Small intestine (tissue), 7 donors: ENCODE measurements at regions not wholly inside any gene's neighbourhood (a gene's known extent, or its start where the extent isn't known, plus 50 kb on each side); places are given as distances from the start of the nearest gene placed in this dataset.

ENCODE experiments used
- DNase-seq, 2 donors: peaks; one replicate each; pipeline versions ENCODE4 v3.0.0 to v3.0.0-alpha.2; 2013
- FAIRE-seq: peaks from 2 replicates; lab custom pipeline; 2012; peaks lifted over from hg19 to GRCh38; lab: Jason Lieb, UNC
- H3K27ac ChIP-seq, 3 donors: one replicate each; pipeline ENCODE4 v1.5.1; 2013; ENCODE audit warnings: low read length in 2 of 3, mild to moderate bottlenecking in 2 of 3, control low read depth in 1 of 3, inconsistent platforms in 1 of 3, low read depth in 1 of 3, moderate library complexity in 1 of 3
- H3K27me3 ChIP-seq, 3 donors: one replicate each; pipeline ENCODE4 v1.6.1; 2013; ENCODE audit warnings: low read length in 3 of 3, inconsistent platforms in 1 of 3; ENCODE audit not compliant: control insufficient read depth in 3 of 3, insufficient read depth in 3 of 3
- H3K36me3 ChIP-seq, 3 donors: one replicate each; pipeline ENCODE4 v1.6.1; 2013; ENCODE audit warnings: low read length in 3 of 3, inconsistent platforms in 1 of 3, low read depth in 1 of 3, mild to moderate bottlenecking in 1 of 3, moderate library complexity in 1 of 3; ENCODE audit not compliant: control insufficient read depth in 3 of 3, insufficient read depth in 2 of 3
- H3K4me1 ChIP-seq, 3 donors: one replicate each; pipeline ENCODE4 v1.6.1; 2013; ENCODE audit warnings: low read length in 2 of 3, inconsistent platforms in 1 of 3, low read depth in 1 of 3, mild to moderate bottlenecking in 1 of 3, moderate library complexity in 1 of 3; ENCODE audit not compliant: control insufficient read depth in 3 of 3, insufficient read depth in 2 of 3
- H3K4me3 ChIP-seq, 3 donors: one replicate each; pipeline ENCODE4 v1.5.1; 2013; ENCODE audit warnings: low read length in 3 of 3, control low read depth in 1 of 3, inconsistent platforms in 1 of 3, low read depth in 1 of 3, mild to moderate bottlenecking in 1 of 3, moderate library complexity in 1 of 3
- H3K9me3 ChIP-seq, 2 donors: one replicate each; pipeline ENCODE4 v1.6.1; 2013; ENCODE audit warnings: low read depth in 1 of 2, low read length in 1 of 2; ENCODE audit not compliant: control insufficient read depth in 2 of 2, insufficient read depth in 1 of 2
- WGBS, 3 donors: extraction: QIAGEN DNeasy Blood & Tissue Kit; methylation state at CpG; one replicate each; pipeline ENCODE4 v1.1.7; 2013; 5-methylcytosine and 5-hydroxymethylcytosine counted together
- donor health status: healthy with polysubstance abuse.
- donor health status: control.
- donor health status: control.
- donor health status: Bipolar disorder and iron deficiency.
- donor health status: healthy.

GRCh38 chr14:84131924-84132323, 1398.0 kb upstream of the FLRT2 start:
- Histone ChIP-seq H3K27me3 (no peaks in the 10 kb centered on the region), H3K27ac (no peak overlapping the region), H3K36me3 (no peaks in the 10 kb centered on the region), H3K4me3 (no peak overlapping the region), H3K4me1 (no peaks in the 10 kb centered on the region), H3K9me3 (no peaks in the 10 kb centered on the region)
- DNase-seq: no peak
- FAIRE-seq: no peak

- FAIRE-seq (no peak), DNase-seq (no peak)
- Histone ChIP-seq H3K9me3 (no peaks in the 10 kb centered on the region), H3K36me3 (no peaks in the 10 kb centered on the region), H3K27ac (no peak overlapping the region), H3K4me3 (no peak overlapping the region), H3K4me1 (no peaks in the 10 kb centered on the region), H3K27me3 (peaks cover 0 to 2% (median 0%) of the 10 kb centered on the region in 3 donors)
- 64 to 89% (median 67%) methylated on average over 2 of the region's 2 CpGs for WGBS, 3 donors
Measured at GRCh38 chr14:84144166-84144565, 1385.8 kb upstream of the FLRT2 start.

GRCh38 chr14:84152452-84152851, 1377.5 kb upstream of the FLRT2 start:
- FAIRE-seq (no peak), DNase-seq (no peak)
- Histone ChIP-seq H3K4me1 (no peaks in the 10 kb centered on the region), H3K27ac (no peak overlapping the region), H3K9me3 (peaks cover 0 to 4% of the 10 kb centered on the region in 2 donors), H3K4me3 (no peak overlapping the region), H3K27me3 (no peaks in the 10 kb centered on the region), H3K36me3 (no peaks in the 10 kb centered on the region)
- WGBS, 3 donors: 86 to 91% (median 87%) methylated on average over 14 of the region's 14 CpGs

- Histone ChIP-seq H3K27me3 (no peaks in the 10 kb centered on the region), H3K4me1 (no peaks in the 10 kb centered on the region), H3K4me3 (no peak overlapping the region), H3K27ac (no peak overlapping the region), H3K9me3 (no peaks in the 10 kb centered on the region), H3K36me3 (no peaks in the 10 kb centered on the region)
- DNase-seq (no peak), FAIRE-seq (no peak)
- WGBS, 3 donors: 57 to 86% (median 77%) methylated on average over 2 of the region's 2 CpGs
Measured at GRCh38 chr14:84162633-84163032, 1367.3 kb upstream of the FLRT2 start.

- Histone ChIP-seq H3K27ac (no peak overlapping the region), H3K9me3 (no peaks in the 10 kb centered on the region), H3K27me3 (no peaks in the 10 kb centered on the region), H3K36me3 (no peaks in the 10 kb centered on the region), H3K4me3 (no peak overlapping the region), H3K4me1 (no peaks in the 10 kb centered on the region)
- DNase-seq: no peak
- FAIRE-seq: no peak
- 36 to 58% (median 38%) methylated on average over 3 of the region's 3 CpGs for WGBS, 3 donors
Measured at GRCh38 chr14:84167026-84167425, 1362.9 kb upstream of the FLRT2 start.

GRCh38 chr14:84180336-84180735, 1349.6 kb upstream of the FLRT2 start:
- Histone ChIP-seq H3K4me3 (no peak overlapping the region), H3K27me3 (no peaks in the 10 kb centered on the region), H3K36me3 (no peaks in the 10 kb centered on the region), H3K9me3 (no peaks in the 10 kb centered on the region), H3K27ac (no peak overlapping the region), H3K4me1 (no peaks in the 10 kb centered on the region)
- DNase-seq: no peak
- 62 to 76% (median 65%) methylated on average over 2 of the region's 2 CpGs for WGBS, 3 donors
- FAIRE-seq: no peak

- Histone ChIP-seq H3K4me3 (no peak overlapping the region), H3K9me3 (no peaks in the 10 kb centered on the region), H3K36me3 (no peaks in the 10 kb centered on the region), H3K4me1 (no peaks in the 10 kb centered on the region), H3K27me3 (no peaks in the 10 kb centered on the region), H3K27ac (no peak overlapping the region)
- no peak for FAIRE-seq
- no peak for DNase-seq
- 30 to 56% (median 32%) methylated on average over 2 of the region's 2 CpGs for WGBS, 3 donors
Measured at GRCh38 chr14:84181072-84181471, 1348.9 kb upstream of the FLRT2 start.

- Histone ChIP-seq H3K4me1 (no peaks in the 10 kb centered on the region), H3K27me3 (no peaks in the 10 kb centered on the region), H3K27ac (no peak overlapping the region), H3K4me3 (no peak overlapping the region), H3K9me3 (peaks cover 5 to 9% of the 10 kb centered on the region in 2 donors), H3K36me3 (no peaks in the 10 kb centered on the region)
- DNase-seq (no peak), FAIRE-seq (no peak)
Measured at GRCh38 chr14:84195514-84195913, 1334.4 kb upstream of the FLRT2 start.

GRCh38 chr14:84197704-84198103, 1332.2 kb upstream of the FLRT2 start:
- Histone ChIP-seq H3K9me3 (peaks cover 5 to 9% of the 10 kb centered on the region in 2 donors), H3K4me3 (no peak overlapping the region), H3K4me1 (no peaks in the 10 kb centered on the region), H3K36me3 (no peaks in the 10 kb centered on the region), H3K27me3 (no peaks in the 10 kb centered on the region), H3K27ac (no peak overlapping the region)
- WGBS, 3 donors: 64 to 71% (median 65%) methylated on average over 1 of the region's 1 CpG
- FAIRE-seq (no peak), DNase-seq (no peak)
